Thyroid gland (tissue), 4 donors: ENCODE measurements at regions not wholly inside any gene's neighbourhood (a gene's known extent, or its start where the extent isn't known, plus 50 kb on each side); places are given as distances from the start of the nearest gene placed in this dataset.

ENCODE experiments used
- DNase-seq, 2 donors: peaks; one replicate each; pipeline ENCODE4 v3.0.0-alpha.2; 2019
- H3K27ac ChIP-seq, 3 donors: fragments of 200-600 bp; sonication (generic); 1 replicate in 2 of 3; 2 replicates in 1 of 3; pipeline ENCODE4 v1.5.1; 2016 to 2019; ENCODE audit warnings: mild to moderate bottlenecking in 1 of 3, moderate library complexity in 1 of 3
- H3K27me3 ChIP-seq: fragments of 200-600 bp; sonication (generic); one replicate; pipeline ENCODE4 v1.5.1; 2019
- H3K36me3 ChIP-seq, 2 donors: fragments of 200-600 bp; sonication (generic); one replicate each; pipeline ENCODE4 v1.5.1; 2016 to 2019
- H3K4me1 ChIP-seq, 2 donors: fragments of 200-600 bp; sonication (generic); one replicate each; pipeline ENCODE4 v1.5.1; 2017 to 2019
- H3K4me3 ChIP-seq, 3 donors: fragments of 200-600 bp; sonication (generic); replicated peaks in 1 of 3; 1 replicate in 2 of 3; 2 replicates in 1 of 3; pipeline ENCODE4 v1.5.1; 2016; ENCODE audit warnings: mild to moderate bottlenecking in 1 of 3
- H3K9me3 ChIP-seq: fragments of 200-600 bp; sonication (generic); one replicate; pipeline ENCODE4 v1.5.1; 2017
- POLR2A ChIP-seq, 2 donors: fragments of 450-650 bp; IDR thresholded peaks; one replicate each; pipeline ENCODE4 v1.6.1; 2017; ENCODE audit warnings: antibody characterized with exemption in 2 of 2, mild to moderate bottlenecking in 2 of 2, moderate library complexity in 1 of 2
- WGBS, 2 donors: methylation state at CpG; one replicate each; pipeline ENCODE4 v1.1.5; 2017; 5-methylcytosine and 5-hydroxymethylcytosine counted together
- intact Hi-C: fragments of 100-400 bp; cut with DNase I; formaldehyde crosslinking; loops from one replicate; pipeline ENCODE4 v1.15.1; 2023
- TF ChIP-seq, protein P1 (sequence below), 6 experiments: fragments of 200-600 bp in 3 of 6; fragments of 450-650 bp in 3 of 6; sonication (generic) in 3 of 6; IDR thresholded peaks; one replicate each; pipeline ENCODE4 v1.5.1; 2016 to 2019; ENCODE audit warnings: antibody characterized with exemption in 6 of 6, mild to moderate bottlenecking in 2 of 6, inconsistent platforms in 1 of 6, moderate library complexity in 1 of 6

DNA sequence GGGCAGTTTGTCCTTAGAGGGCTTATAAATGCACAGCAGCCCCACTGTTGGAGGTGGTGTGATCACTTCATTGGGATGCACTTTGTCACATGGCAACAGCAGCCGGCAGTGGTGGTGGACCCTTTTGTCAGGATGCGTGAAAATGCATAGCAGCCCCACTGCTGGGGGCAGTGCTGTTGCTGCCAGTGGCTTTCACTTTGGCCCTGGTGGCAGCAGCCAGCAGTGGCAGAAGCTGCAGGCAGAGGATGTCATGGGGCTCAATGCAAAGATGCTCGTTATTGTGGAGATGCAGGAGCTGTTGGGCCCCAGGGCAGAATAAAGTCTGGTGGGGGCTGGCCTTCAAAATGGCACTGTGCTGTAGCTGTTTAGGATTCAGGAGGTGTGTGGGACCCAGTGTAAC lies 173.0 kb upstream of the DAAM1 start:
- Histone ChIP-seq H3K4me1 (no peaks in the 10 kb centered on the region), H3K36me3 (no peaks in the 10 kb centered on the region), H3K27ac (no peak overlapping the region), H3K4me3 (no peak overlapping the region), H3K9me3 (no peaks in the 10 kb centered on the region), H3K27me3 (no peaks in the 10 kb centered on the region)
- 80 to 89% methylated on average over 2 to 3 of the region's 3 CpGs for WGBS, 2 donors
- no peak for DNase-seq
- intact Hi-C loops = no loop called here
- no peak for TF ChIP-seq POLR2A (IDR thresholded peaks at IDR 0.05)
- TF ChIP-seq, protein P1, sequence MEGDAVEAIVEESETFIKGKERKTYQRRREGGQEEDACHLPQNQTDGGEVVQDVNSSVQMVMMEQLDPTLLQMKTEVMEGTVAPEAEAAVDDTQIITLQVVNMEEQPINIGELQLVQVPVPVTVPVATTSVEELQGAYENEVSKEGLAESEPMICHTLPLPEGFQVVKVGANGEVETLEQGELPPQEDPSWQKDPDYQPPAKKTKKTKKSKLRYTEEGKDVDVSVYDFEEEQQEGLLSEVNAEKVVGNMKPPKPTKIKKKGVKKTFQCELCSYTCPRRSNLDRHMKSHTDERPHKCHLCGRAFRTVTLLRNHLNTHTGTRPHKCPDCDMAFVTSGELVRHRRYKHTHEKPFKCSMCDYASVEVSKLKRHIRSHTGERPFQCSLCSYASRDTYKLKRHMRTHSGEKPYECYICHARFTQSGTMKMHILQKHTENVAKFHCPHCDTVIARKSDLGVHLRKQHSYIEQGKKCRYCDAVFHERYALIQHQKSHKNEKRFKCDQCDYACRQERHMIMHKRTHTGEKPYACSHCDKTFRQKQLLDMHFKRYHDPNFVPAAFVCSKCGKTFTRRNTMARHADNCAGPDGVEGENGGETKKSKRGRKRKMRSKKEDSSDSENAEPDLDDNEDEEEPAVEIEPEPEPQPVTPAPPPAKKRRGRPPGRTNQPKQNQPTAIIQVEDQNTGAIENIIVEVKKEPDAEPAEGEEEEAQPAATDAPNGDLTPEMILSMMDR (IDR thresholded peaks at IDR 0.05) = no peak

DNA sequence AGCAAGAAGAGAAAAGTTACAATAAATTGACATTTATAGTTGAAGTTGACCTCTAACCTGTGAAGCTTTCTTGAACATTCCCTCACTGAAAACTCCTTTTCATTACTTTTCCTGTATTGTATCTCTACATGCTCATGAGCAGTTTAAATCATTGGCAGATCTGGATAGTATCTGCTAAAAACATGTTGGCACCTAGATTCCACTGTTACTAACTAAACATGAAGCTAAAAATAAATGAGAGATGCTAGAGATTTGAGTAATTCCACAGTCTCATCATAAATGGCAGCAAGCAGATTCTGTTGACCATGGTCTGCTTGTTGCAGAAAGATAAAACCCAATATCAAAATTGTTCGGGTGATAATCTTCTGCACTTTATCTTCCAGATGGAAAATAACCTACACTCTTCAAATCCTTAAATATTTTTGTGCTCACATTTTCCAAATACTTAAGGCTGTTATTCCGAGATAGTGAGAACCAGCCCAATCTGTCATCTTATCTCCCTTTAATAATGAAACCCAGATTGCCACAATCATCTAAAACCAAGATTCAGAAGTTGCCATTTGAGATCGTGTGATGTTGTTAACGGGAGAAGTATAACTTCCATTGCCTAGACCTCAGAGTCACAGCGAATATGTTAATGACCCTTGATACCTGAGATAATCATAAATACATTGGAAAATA lies 171.0 kb upstream of the DAAM1 start:
- H3K9me3 ChIP-seq = no peaks in the 10 kb centered on the region
- no peak for DNase-seq
- no peak overlapping the region for H3K27ac ChIP-seq
- intact Hi-C loops = no loop called here
- TF ChIP-seq, protein P1 (IDR thresholded peaks at IDR 0.05) = no peak
- no peak for TF ChIP-seq POLR2A (IDR thresholded peaks at IDR 0.05)
- no peaks in the 10 kb centered on the region for H3K27me3 ChIP-seq
- WGBS, 2 donors = 77 to 82% methylated on average over 5 of the region's 5 CpGs
- no peaks in the 10 kb centered on the region for H3K36me3 ChIP-seq
- H3K4me3 ChIP-seq = no peak overlapping the region
- no peaks in the 10 kb centered on the region for H3K4me1 ChIP-seq

DNA sequence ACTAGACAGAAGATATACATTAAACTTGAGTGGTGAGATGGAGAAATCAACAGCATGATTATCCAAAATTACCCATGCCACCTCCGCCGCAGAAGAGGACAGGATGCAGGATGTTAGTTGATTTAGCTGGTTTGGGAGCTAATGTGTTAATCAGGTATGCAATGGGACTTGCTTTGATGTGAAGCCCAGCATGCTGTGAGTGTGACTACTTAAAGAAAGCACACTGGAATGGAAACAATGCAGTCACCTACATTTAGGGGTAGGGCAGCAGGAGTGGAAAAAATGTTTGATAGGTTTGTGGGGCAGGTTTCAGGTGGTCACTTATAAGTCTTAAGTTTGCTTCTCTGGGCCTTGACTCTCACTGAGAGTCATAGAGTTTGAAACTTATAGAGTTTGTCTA lies 170.0 kb upstream of the DAAM1 start:
- Histone ChIP-seq H3K27me3 (no peaks in the 10 kb centered on the region), H3K4me3 (no peak overlapping the region), H3K9me3 (no peaks in the 10 kb centered on the region), H3K27ac (no peak overlapping the region), H3K4me1 (no peaks in the 10 kb centered on the region), H3K36me3 (no peaks in the 10 kb centered on the region)
- DNase-seq = no peak
- intact Hi-C loops = no loop called here
- TF ChIP-seq POLR2A (IDR thresholded peaks at IDR 0.05) = no peak
- TF ChIP-seq, protein P1 (IDR thresholded peaks at IDR 0.05) = no peak
- 57 to 76% methylated on average over 2 of the region's 2 CpGs for WGBS, 2 donors

DNA sequence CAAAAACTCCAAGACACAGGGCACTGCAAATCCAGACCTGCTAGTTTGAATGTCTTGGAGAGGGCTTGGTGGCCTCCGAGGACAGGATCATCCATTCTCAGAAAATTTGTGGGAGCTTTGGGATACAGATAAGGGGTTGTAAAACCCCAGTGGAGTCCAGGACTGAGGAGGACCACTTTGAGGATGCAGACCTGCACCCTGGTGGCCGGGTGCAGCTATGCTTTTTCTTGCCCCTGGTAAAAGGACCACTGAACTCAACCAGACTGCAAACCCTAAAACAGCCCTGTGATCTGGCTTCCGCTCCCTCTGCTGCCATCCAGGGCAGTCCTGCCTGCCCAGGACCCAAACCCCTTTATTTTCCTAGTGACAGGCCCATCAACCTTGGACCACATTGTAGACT lies 169.5 kb upstream of the DAAM1 start:
- 88 to 95% methylated on average over 3 of the region's 3 CpGs for WGBS, 2 donors
- H3K9me3 ChIP-seq = no peaks in the 10 kb centered on the region
- no peak for TF ChIP-seq POLR2A (IDR thresholded peaks at IDR 0.05)
- TF ChIP-seq, protein P1 (IDR thresholded peaks at IDR 0.05) = no peak
- DNase-seq = no peak
- H3K27ac ChIP-seq = no peak overlapping the region
- intact Hi-C loops = no loop called here
- H3K4me3 ChIP-seq = no peak overlapping the region
- H3K36me3 ChIP-seq = no peaks in the 10 kb centered on the region
- no peaks in the 10 kb centered on the region for H3K4me1 ChIP-seq
- no peaks in the 10 kb centered on the region for H3K27me3 ChIP-seq

DNA sequence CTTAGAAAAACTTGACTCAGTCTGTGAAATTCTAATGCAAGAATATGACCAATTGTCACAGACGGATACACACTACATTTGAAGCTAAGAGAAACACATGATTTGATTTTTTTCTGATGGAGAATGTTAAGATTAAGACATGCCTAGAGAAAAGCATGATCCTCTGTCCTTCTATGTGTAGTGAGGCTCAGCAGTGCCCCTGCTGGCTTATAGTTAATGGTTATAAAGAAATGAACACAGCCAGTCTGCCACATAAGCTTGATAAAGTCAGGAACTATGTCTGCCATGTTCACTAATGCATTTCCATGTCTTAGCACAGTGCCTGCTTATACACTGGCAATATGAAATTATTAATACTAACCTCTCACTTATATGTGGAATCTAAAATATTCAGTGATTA lies 168.1 kb upstream of the DAAM1 start:
- intact Hi-C loops = loop anchor here (10.0 kb wide), 1 partner anchor 386 kb away; the partner anchor contains the start of gene DACT1
- Histone ChIP-seq H3K36me3 (no peaks in the 10 kb centered on the region), H3K4me1 (no peaks in the 10 kb centered on the region), H3K27me3 (no peaks in the 10 kb centered on the region), H3K4me3 (no peak overlapping the region), H3K27ac (no peak overlapping the region), H3K9me3 (no peaks in the 10 kb centered on the region)
- TF ChIP-seq, protein P1 (IDR thresholded peaks at IDR 0.05) = peak in 3 of 6 experiments; percentile 24 to 45 (median 29)
- no peak for TF ChIP-seq POLR2A (IDR thresholded peaks at IDR 0.05)
- peak; percentile 17 to 19 for DNase-seq
- WGBS, 2 donors = 85% methylated on average over 1 of the region's 1 CpG
